ENCODE measurements at regions not wholly inside any gene's neighbourhood (a gene's known extent, or its start where the extent isn't known, plus 50 kb on each side); places are given as distances from the start of the nearest gene placed in this dataset.

- Histone ChIP-seq H2AK5ac (ENCODE audit: low read depth, low read length) (no peak overlapping the region), H2AFZ (replicated peaks; ENCODE audit: low read length, poor library complexity) (no peak overlapping the region), H3K79me1 (ENCODE audit: low read depth in 1 of 2, low read length in 2 of 2) (no peaks in the 10 kb centered on the region), H2BK15ac (ENCODE audit: low read depth, low read length) (no peak overlapping the region), H3K4me1 (ENCODE audit: control insufficient read depth, insufficient read depth, low read length) (peaks cover 3% of the 10 kb centered on the region; the same call in 1 of the 2 replicates), H4K91ac (ENCODE audit: insufficient read depth, low read depth, low read length) (no peak overlapping the region), H3K9me1 (ENCODE audit: insufficient read depth, low read length) (no peaks in the 10 kb centered on the region), H3K18ac (ENCODE audit: low read depth, low read length) (peak overlapping the region; percentile 74), H3K27ac (ENCODE audit: insufficient read depth, low read length) (no peak overlapping the region; the same call in 1 of the 2 replicates), H3K9ac (ENCODE audit: low read depth, low read length) (no peak overlapping the region), H4K8ac (ENCODE audit: low read depth in 2 of 2, low read length in 2 of 2) (peak overlapping the region in 1 of 2 experiments; percentile 20; a peak in 1 of 4 replicates), H2BK5ac (ENCODE audit: low read depth, low read length, poor library complexity, severe bottlenecking) (peak overlapping the region; percentile 6), H3K36me3 (ENCODE audit: control insufficient read depth, insufficient read depth, low read length) (no peaks in the 10 kb centered on the region), H3K23ac (ENCODE audit: low read depth, low read length) (no peak overlapping the region), H3K9me3 (ENCODE audit: control insufficient read depth, insufficient read depth, low read length) (no peaks in the 10 kb centered on the region), H4K5ac (ENCODE audit: low read depth, low read length) (no peak overlapping the region; the same call in 1 of the 2 replicates), H2BK20ac (ENCODE audit: low read depth, low read length) (no peak overlapping the region), H2AK9ac (replicated peaks; ENCODE audit: low read depth, low read length, poor library complexity) (no peak overlapping the region), H4K20me1 (ENCODE audit: insufficient read depth, low read length) (no peaks in the 10 kb centered on the region), H3K27me3 (ENCODE audit: control insufficient read depth, insufficient read depth, low read length) (no peaks in the 10 kb centered on the region), H2BK120ac (ENCODE audit: low read depth, low read length) (peak overlapping the region; percentile 3), H3K56ac (ENCODE audit: extremely low read depth, insufficient read depth, low read length) (no peak overlapping the region), H3K14ac (replicated peaks; ENCODE audit: low read depth, low read length) (no peak overlapping the region), H3K4me3 (ENCODE audit: insufficient read depth, low read depth, low read length) (no peak overlapping the region), H3K4me2 (ENCODE audit: low read depth, low read length) (peak overlapping the region; percentile 63; the same call in 1 of the 2 replicates), H3K4ac (ENCODE audit: low read depth, low read length) (no peak overlapping the region)
- WGBS, 2 experiments (ENCODE audit: extremely low coverage in 2 of 2, insufficient read length in 1 of 2) = no CpG with 5 or more reads among the region's 1 CpG
- dilution Hi-C loops (cut with HindIII; ENCODE audit: low sequenced_read_pairs, unreplicated experiment) (no loop called here), intact Hi-C loops (cut with micrococcal nuclease) (no loop called here), in situ Hi-C loops (cut with MboI; ENCODE audit: low sequenced_read_pairs) (loop anchor here (25.0 kb wide), 1 partner anchor 110 kb away; no protein-coding TSS in a partner anchor)
- DNase-seq = peak; percentile 74
- TF ChIP-seq RAD21 (IDR thresholded peaks at IDR 0.05; ENCODE audit: low read length) = no peak
- peak; percentile 68 for ATAC-seq (ENCODE audit: low read depth)
- ChIA-PET POLR2A (ENCODE audit: unreplicated experiment) (interaction anchor here (0.6 kb wide), 1 partner anchor 65 kb away, joined by 3 read pairs; no protein-coding TSS in a partner anchor), CTCF (no interaction called here)
- BruUV-seq (replicated peaks) = no TSS peak
Observed at GRCh38 chr4:54897590-54897989, 227.8 kb downstream of the KDR start.

Measured in IMR-90 (cell line).